ENCODE measurements at regions not wholly inside any gene's neighbourhood (a gene's known extent, or its start where the extent isn't known, plus 50 kb on each side); places are given as distances from the start of the nearest gene placed in this dataset.

- Histone ChIP-seq H3K79me2 (ENCODE audit: low read length) (no peaks in the 10 kb centered on the region), H3K4me2 (ENCODE audit: low read length) (no peak overlapping the region), H3K4me3 (ENCODE audit: low read length) (no peak overlapping the region), H4K20me1 (ENCODE audit: insufficient read depth, low read length) (no peaks in the 10 kb centered on the region), H3K9ac (ENCODE audit: low read length) (no peak overlapping the region), H3K9me3 (ENCODE audit: insufficient read depth, low read length) (no peaks in the 10 kb centered on the region), H3K4me1 (ENCODE audit: low read length) (no peaks in the 10 kb centered on the region), H3K36me3 (replicated peaks; ENCODE audit: low read depth, low read length) (no peaks in the 10 kb centered on the region), H2AFZ (ENCODE audit: low read depth, low read length) (no peak overlapping the region), H3K27me3 (ENCODE audit: low read depth, low read length) (no peaks in the 10 kb centered on the region), H3K27ac (ENCODE audit: low read length) (no peak overlapping the region)
- TF ChIP-seq, protein P1, sequence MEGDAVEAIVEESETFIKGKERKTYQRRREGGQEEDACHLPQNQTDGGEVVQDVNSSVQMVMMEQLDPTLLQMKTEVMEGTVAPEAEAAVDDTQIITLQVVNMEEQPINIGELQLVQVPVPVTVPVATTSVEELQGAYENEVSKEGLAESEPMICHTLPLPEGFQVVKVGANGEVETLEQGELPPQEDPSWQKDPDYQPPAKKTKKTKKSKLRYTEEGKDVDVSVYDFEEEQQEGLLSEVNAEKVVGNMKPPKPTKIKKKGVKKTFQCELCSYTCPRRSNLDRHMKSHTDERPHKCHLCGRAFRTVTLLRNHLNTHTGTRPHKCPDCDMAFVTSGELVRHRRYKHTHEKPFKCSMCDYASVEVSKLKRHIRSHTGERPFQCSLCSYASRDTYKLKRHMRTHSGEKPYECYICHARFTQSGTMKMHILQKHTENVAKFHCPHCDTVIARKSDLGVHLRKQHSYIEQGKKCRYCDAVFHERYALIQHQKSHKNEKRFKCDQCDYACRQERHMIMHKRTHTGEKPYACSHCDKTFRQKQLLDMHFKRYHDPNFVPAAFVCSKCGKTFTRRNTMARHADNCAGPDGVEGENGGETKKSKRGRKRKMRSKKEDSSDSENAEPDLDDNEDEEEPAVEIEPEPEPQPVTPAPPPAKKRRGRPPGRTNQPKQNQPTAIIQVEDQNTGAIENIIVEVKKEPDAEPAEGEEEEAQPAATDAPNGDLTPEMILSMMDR (IDR thresholded peaks at IDR 0.05; ENCODE audit: low read depth, low read length): no peak
- TF ChIP-seq EZH2phosphoT487 (IDR thresholded peaks at IDR 0.05; ENCODE audit: low read depth): no peak
Measured at GRCh38 chr15:95739131-95739530, 591.4 kb upstream of the NR2F2 start.

DNA sequence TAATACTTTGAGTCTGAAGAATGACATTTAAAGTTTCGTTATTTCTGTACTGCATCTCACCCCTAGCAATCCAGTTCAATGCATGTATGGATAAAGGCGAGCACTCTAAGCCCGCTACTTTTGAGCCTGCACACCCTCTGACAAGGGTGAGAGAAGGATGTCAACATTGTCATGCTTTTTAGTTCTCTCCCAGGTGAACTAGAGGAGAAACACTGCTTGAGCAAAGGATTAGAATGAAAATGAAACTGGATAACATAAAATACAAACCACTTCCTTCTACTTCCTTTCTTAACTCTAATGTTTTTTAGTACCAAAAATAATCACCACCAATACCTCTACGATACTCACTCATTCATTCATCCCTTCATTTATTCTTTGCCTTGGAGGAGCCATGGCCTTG lies 588.7 kb upstream of the NR2F2 start:
- no peak overlapping the region for H3K4me2 ChIP-seq (ENCODE audit: low read length)
- H3K27ac ChIP-seq (ENCODE audit: low read length): no peak overlapping the region
- no peaks in the 10 kb centered on the region for H3K36me3 ChIP-seq (replicated peaks; ENCODE audit: low read depth, low read length)
- H3K4me1 ChIP-seq (ENCODE audit: low read length): no peaks in the 10 kb centered on the region
- no peak overlapping the region for H2AFZ ChIP-seq (ENCODE audit: low read depth, low read length)
- TF ChIP-seq EZH2phosphoT487 (IDR thresholded peaks at IDR 0.05; ENCODE audit: low read depth): no peak
- TF ChIP-seq, protein P1 (IDR thresholded peaks at IDR 0.05; ENCODE audit: low read depth, low read length): no peak
- H4K20me1 ChIP-seq (ENCODE audit: insufficient read depth, low read length): no peaks in the 10 kb centered on the region
- no peak overlapping the region for H3K9ac ChIP-seq (ENCODE audit: low read length)
- H3K9me3 ChIP-seq (ENCODE audit: insufficient read depth, low read length): no peaks in the 10 kb centered on the region; the same call in 1 of the 2 replicates
- H3K79me2 ChIP-seq (ENCODE audit: low read length): no peaks in the 10 kb centered on the region
- H3K27me3 ChIP-seq (ENCODE audit: low read depth, low read length): no peaks in the 10 kb centered on the region
- H3K4me3 ChIP-seq (ENCODE audit: low read length): no peak overlapping the region

DNA sequence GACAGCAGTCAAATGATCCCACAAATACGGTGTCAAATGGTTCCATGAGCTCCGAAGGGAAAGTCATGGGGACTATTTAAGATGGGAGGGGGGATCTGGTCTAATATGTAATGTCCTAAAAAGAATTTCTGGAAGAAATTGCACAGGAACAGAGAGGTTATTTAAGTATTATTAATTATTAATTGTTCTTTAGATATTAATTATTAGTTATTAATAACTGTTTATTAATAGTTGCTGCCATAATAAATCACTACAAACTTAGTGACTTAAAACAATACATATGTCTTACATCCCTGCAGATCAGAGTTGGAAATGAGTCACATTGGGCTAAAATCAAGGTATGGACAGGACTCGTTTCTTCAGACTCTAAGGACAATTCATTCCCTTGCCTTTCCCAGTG lies 588.2 kb upstream of the NR2F2 start:
- Histone ChIP-seq H3K36me3 (replicated peaks; ENCODE audit: low read depth, low read length) (no peaks in the 10 kb centered on the region), H3K27me3 (ENCODE audit: low read depth, low read length) (no peaks in the 10 kb centered on the region), H3K4me1 (ENCODE audit: low read length) (no peaks in the 10 kb centered on the region), H2AFZ (ENCODE audit: low read depth, low read length) (no peak overlapping the region), H3K4me3 (ENCODE audit: low read length) (no peak overlapping the region), H3K27ac (ENCODE audit: low read length) (no peak overlapping the region), H4K20me1 (ENCODE audit: insufficient read depth, low read length) (no peaks in the 10 kb centered on the region), H3K79me2 (ENCODE audit: low read length) (no peaks in the 10 kb centered on the region), H3K4me2 (ENCODE audit: low read length) (no peak overlapping the region), H3K9me3 (ENCODE audit: insufficient read depth, low read length) (no peaks in the 10 kb centered on the region; the same call in 1 of the 2 replicates), H3K9ac (ENCODE audit: low read length) (no peak overlapping the region)
- TF ChIP-seq, protein P1 (IDR thresholded peaks at IDR 0.05; ENCODE audit: low read depth, low read length): no peak
- TF ChIP-seq EZH2phosphoT487 (IDR thresholded peaks at IDR 0.05; ENCODE audit: low read depth): no peak

GRCh38 chr15:95742836-95743235 lies 587.7 kb upstream of the NR2F2 start:
- Histone ChIP-seq H3K9me3 (ENCODE audit: insufficient read depth, low read length) (no peaks in the 10 kb centered on the region; the same call in 1 of the 2 replicates), H3K4me1 (ENCODE audit: low read length) (no peaks in the 10 kb centered on the region), H3K9ac (ENCODE audit: low read length) (no peak overlapping the region), H3K4me2 (ENCODE audit: low read length) (no peak overlapping the region), H3K4me3 (ENCODE audit: low read length) (no peak overlapping the region), H3K27ac (ENCODE audit: low read length) (no peak overlapping the region), H3K79me2 (ENCODE audit: low read length) (no peaks in the 10 kb centered on the region), H3K36me3 (replicated peaks; ENCODE audit: low read depth, low read length) (no peaks in the 10 kb centered on the region), H3K27me3 (ENCODE audit: low read depth, low read length) (no peaks in the 10 kb centered on the region), H2AFZ (ENCODE audit: low read depth, low read length) (no peak overlapping the region), H4K20me1 (ENCODE audit: insufficient read depth, low read length) (no peaks in the 10 kb centered on the region)
- TF ChIP-seq EZH2phosphoT487 (IDR thresholded peaks at IDR 0.05; ENCODE audit: low read depth): no peak
- TF ChIP-seq, protein P1 (IDR thresholded peaks at IDR 0.05; ENCODE audit: low read depth, low read length): no peak

Data from OCI-LY3 (cell line).